ENCODE measurements at regions not wholly inside any gene's neighbourhood (a gene's known extent, or its start where the extent isn't known, plus 50 kb on each side); places are given as distances from the start of the nearest gene placed in this dataset.

DNA sequence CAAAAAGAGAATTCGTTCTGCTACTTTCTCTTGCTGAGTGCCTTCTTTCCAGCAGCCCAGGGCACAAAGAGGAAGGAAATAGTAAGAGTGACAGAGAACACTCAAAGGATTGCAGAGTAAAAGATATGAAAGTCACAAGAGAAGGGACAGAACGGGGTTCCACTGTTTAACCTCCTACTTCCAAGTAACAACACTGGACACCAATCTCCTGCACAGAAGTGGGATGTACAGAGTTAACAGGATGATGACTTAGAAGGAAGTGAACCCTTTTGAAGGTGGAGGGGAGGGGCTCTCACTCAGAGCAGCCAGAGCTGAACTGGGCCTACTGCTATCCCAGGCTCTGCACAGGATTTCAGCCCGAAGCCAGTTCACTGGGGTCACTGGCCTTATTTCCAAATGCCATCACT, 130.1 kb upstream of the PRICKLE2 start:
- intact Hi-C loops (cut with micrococcal nuclease): no loop called here

- intact Hi-C loops (cut with micrococcal nuclease): loop anchor here (5.0 kb wide), 3 partner anchors 378 to 493 kb away; partner anchors contain the start of genes ATXN7, SCAANT1 and THOC7
These were observed 129.7 kb upstream of the PRICKLE2 start for GRCh38 chr3:64354956-64355355.

- intact Hi-C loops (cut with micrococcal nuclease): loop anchor here (5.0 kb wide), 3 partner anchors 377 to 492 kb away; partner anchors contain the start of genes ATXN7, SCAANT1 and THOC7
These were observed 129.0 kb upstream of the PRICKLE2 start for GRCh38 chr3:64354221-64354620.

GRCh38 chr3:64353226-64353625, 128.0 kb upstream of the PRICKLE2 start:
- intact Hi-C loops (cut with micrococcal nuclease): loop anchor here (5.0 kb wide), 3 partner anchors 376 to 491 kb away; partner anchors contain the start of genes ATXN7, SCAANT1 and THOC7

GRCh38 chr3:64352639-64352992, 127.3 kb upstream of the PRICKLE2 start:
- intact Hi-C loops (cut with micrococcal nuclease): loop anchor here (5.0 kb wide), 3 partner anchors 375 to 490 kb away; partner anchors contain the start of genes ATXN7, SCAANT1 and THOC7

GRCh38 chr3:64351713-64352638, 126.7 kb upstream of the PRICKLE2 start:
- intact Hi-C loops (cut with micrococcal nuclease): loop anchor here (2.0 to 5.0 kb wide), 4 partner anchors 321 to 490 kb away; partner anchors contain the start of genes ATXN7, SCAANT1 and THOC7

GRCh38 chr3:64349551-64349950, 124.3 kb upstream of the PRICKLE2 start:
- intact Hi-C loops (cut with micrococcal nuclease): no loop called here

DNA sequence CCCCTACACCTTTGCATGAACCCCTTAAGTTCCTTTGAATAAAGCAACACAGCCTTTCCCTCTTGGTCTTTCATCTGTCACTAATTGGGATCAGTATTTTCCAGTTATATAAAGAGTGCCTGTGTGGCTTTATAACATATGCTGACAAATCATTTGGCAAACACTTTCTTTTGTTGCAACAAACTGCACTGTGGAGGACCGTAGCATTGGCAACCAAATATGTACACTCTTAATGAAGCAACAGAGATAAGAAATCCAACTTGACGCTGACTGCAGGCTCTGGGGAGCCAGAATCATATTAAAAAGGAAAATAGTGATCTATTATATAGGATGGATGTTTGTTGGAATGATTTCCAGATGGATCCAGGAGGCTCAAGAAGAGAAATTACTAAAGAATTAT, 120.1 kb upstream of the PRICKLE2 start:
- intact Hi-C loops (cut with micrococcal nuclease): no loop called here

DNA sequence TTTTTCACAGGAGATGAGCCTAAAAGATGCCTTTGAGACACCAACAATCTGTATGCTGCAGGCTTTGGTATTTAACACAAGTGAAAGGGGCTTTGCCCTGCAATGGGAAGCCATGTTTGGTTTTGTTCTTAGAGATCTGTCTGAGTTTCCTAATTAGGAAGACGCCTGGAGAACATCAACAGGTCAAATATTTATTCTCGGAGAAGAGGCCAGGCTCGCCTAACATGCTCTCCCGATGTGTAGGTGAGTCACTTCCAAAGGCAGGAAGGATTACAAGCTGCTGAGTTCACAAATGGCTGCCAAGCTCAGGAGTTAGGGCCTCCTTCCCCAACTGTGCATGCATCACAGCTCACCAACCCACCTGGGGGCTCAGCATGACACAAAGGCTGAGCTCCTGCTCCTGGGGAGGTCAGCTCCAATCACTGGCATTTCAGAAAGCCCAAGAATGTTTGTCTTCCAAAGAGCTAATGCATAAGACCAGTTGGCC, 119.5 kb upstream of the PRICKLE2 start:
- intact Hi-C loops (cut with micrococcal nuclease): no loop called here

- intact Hi-C loops (cut with micrococcal nuclease): no loop called here
These were observed 118.6 kb upstream of the PRICKLE2 start for GRCh38 chr3:64343689-64344430.

DNA sequence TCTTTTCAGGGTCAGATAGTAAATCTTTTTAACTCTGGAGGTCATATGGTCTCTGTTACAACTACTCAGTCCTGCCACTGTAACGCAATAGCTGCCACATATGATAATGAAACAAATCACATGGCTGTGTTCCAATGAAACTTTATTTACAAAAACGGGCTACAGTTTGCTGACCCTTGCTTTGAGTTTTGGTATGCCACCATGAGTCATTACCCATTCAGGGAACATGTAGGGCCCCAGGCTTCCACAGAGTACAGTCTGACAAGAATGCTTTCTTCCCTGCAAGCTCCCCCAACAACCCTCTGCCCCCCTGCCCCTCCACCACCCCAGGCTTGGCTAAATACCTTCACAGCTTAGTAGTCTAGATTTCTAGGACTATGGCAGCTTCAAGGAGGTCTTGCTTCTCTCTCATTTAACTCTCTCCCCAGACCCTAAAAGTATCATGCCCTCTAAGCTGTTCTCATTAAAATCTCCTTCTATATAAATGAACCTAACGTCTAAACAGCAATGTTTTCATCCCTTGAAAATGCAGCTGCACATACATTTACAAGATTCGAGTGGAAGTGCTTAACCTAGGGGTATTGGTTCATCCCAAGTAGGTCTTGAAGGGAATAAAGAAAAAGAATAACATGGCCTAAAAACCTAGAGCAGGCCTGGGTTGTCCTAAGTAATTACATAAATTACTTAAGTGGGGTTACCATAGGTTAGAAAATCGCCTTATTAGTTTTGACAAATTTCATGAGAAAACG, 117.8 kb upstream of the PRICKLE2 start:
- intact Hi-C loops (cut with micrococcal nuclease): no loop called here

GRCh38 chr3:64341296-64341695, 116.0 kb upstream of the PRICKLE2 start:
- intact Hi-C loops (cut with micrococcal nuclease): no loop called here

GRCh38 chr3:64340641-64341101, 115.4 kb upstream of the PRICKLE2 start:
- intact Hi-C loops (cut with micrococcal nuclease): no loop called here

DNA sequence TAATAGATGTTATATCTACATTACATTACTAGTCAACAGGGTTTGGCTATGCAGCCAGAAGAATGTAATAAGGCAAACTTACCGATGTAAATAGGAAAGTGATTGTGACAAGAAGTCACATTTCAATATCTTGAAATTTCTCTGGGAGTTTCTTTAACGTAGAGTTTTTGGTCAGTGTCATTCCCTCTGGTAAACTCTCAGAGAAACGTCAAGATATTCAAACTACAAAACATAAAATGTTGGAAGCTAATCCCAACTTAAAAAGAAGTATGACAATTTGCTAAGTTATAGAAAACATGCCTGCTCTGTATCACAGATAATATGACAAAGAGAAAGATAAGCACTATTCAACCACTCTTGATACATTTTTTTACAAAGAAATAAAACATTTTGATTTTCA, 111.2 kb upstream of the PRICKLE2 start:
- intact Hi-C loops (cut with micrococcal nuclease): no loop called here

GRCh38 chr3:64332459-64333350, 107.4 kb upstream of the PRICKLE2 start:
- intact Hi-C loops (cut with micrococcal nuclease): no loop called here

DNA sequence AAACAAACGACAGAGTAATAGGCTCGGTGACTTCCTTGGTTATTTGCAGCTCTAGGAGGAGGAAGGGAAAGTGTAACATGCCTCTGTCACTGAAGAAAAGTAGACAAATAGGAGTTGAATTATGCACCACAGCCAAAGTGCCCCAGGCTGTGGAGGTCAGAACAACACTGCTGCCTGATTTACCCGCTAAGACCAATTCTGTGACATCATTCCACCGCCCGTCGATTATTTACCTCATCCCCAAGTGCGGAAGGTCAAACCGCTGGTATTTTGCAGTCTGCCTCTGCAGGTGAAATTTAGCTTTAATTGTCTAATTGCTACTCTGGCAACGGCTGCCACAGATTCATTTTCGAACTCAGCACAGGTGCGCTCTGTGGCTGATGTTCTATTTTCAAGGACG, 106.3 kb upstream of the PRICKLE2 start:
- intact Hi-C loops (cut with micrococcal nuclease): no loop called here

- intact Hi-C loops (cut with micrococcal nuclease): no loop called here
These were observed 103.8 kb upstream of the PRICKLE2 start for GRCh38 chr3:64329037-64329436.

DNA sequence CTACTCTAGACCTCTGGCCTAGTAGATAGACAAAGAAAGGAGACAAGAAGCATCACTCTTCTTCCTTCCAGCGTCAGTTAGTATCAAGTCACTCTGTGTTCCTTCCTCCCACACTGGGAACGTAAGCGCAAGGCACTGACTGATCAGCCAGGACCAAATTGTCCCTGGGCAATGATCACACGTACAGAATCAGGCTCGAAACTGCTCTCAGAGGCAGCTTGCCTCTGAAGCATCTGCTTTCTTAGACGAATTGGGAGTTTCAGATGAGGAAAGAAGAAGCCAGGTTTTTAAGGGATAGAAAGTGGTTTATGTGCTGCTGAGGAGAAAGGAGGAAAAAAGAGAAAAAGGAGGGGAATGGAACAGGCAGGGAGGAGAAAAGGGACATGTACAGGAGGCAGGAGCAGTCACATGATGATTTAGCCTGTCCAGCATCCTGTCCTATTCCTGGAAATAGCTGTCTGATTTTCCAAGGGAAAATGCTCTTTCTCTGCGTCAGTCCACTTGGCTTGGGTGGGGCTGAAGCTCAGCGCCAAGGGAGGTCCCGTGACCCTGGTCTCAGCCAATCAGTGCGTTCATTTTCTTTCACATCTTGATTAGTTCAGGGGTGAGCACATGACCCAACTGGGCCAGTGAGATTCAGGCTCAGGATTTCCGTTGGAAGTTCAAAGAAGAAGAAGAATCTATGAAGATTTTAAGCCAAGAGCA, 102.0 kb upstream of the PRICKLE2 start:
- intact Hi-C loops (cut with micrococcal nuclease): no loop called here

DNA sequence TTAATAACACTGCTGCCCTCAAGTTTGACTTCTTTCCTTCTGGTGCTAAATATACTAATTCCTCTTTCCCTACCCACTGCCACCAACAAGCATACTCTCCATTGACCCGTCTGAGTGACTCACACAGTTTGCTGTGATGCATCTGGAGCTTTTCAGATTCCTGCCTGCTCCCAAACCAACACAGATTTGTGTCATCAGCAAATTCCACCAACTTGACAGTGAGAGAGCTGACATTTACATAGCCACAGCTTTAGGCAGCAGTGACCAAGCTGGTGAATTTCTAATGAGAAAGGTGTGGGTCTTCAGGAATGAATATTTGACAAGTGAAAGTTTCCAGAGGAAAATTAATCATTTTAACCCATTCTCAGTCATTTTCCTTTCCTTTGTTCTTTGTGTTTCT, 96.5 kb upstream of the PRICKLE2 start:
- intact Hi-C loops (cut with micrococcal nuclease): no loop called here

Measured in T-helper 1 cell treated with Interleukin-12 subunit alpha and Interleukin-12 subunit beta and Interleukin-4 antibody, amounts not matched to agents 30 ng/mL and 1 ng/mL, for 36 hours (primary cell).